ENCODE measurements at regions not wholly inside any gene's neighbourhood (a gene's known extent, or its start where the extent isn't known, plus 50 kb on each side); places are given as distances from the start of the nearest gene placed in this dataset.

DNA sequence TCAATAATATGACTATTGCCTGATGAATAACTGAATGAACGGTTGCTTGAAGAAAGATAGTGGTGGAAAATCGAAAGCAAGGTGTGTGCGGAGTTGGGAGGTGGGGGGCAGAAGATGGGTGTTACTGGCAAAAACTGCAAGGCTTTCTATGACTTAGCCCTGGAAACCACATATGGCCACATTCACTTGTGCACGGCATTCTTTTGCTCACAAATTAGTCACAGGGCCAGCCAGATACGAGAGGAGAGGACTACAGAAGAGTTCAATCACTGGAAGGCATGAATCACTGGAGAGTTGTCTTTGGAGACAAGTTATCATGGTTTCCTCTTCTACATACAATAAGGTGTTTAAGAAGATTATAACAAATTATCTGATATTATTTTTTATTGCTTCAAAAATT, 626.5 kb upstream of the CPEB2 start:
- Mint-ChIP-seq H3K27me3 (ENCODE audit: insufficient read depth, low read depth) (no peaks in the 10 kb centered on the region), H3K4me1 (peaks cover 4% of the 10 kb centered on the region), H3K4me3 (no peak overlapping the region), H3K9me3 (no peaks in the 10 kb centered on the region), H3K36me3 (no peaks in the 10 kb centered on the region), H3K27ac (no peak overlapping the region)
- no peak overlapping the region for H3K9ac ChIP-seq
- peaks cover 4% of the 10 kb centered on the region for H3K4me1 ChIP-seq
- H3K36me3 ChIP-seq, result no peaks in the 10 kb centered on the region
- H3K4me3 ChIP-seq, result no peak overlapping the region
- H3K27ac ChIP-seq, result no peak overlapping the region
- H3K79me2 ChIP-seq (ENCODE audit: low read depth), result no peaks in the 10 kb centered on the region
- TF ChIP-seq, protein P1, sequence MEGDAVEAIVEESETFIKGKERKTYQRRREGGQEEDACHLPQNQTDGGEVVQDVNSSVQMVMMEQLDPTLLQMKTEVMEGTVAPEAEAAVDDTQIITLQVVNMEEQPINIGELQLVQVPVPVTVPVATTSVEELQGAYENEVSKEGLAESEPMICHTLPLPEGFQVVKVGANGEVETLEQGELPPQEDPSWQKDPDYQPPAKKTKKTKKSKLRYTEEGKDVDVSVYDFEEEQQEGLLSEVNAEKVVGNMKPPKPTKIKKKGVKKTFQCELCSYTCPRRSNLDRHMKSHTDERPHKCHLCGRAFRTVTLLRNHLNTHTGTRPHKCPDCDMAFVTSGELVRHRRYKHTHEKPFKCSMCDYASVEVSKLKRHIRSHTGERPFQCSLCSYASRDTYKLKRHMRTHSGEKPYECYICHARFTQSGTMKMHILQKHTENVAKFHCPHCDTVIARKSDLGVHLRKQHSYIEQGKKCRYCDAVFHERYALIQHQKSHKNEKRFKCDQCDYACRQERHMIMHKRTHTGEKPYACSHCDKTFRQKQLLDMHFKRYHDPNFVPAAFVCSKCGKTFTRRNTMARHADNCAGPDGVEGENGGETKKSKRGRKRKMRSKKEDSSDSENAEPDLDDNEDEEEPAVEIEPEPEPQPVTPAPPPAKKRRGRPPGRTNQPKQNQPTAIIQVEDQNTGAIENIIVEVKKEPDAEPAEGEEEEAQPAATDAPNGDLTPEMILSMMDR (IDR thresholded peaks at IDR 0.05), result no peak
- TF ChIP-seq EZH2phosphoT487 (IDR thresholded peaks at IDR 0.05), result no peak
- TF ChIP-seq EZH2 (IDR thresholded peaks at IDR 0.05), result no peak
- H3F3A ChIP-seq (ENCODE audit: low read depth), result no peaks in the 10 kb centered on the region
- no peaks in the 10 kb centered on the region for H4K20me1 ChIP-seq (ENCODE audit: low read depth)
- no peak overlapping the region for H2AFZ ChIP-seq (replicated peaks)
- DNase-seq (ENCODE audit: low spot score), result no peak
- no peaks in the 10 kb centered on the region for H3K9me3 ChIP-seq (ENCODE audit: low read depth)
- no peaks in the 10 kb centered on the region for H3K27me3 ChIP-seq
- no peak overlapping the region for H3K4me2 ChIP-seq

DNA sequence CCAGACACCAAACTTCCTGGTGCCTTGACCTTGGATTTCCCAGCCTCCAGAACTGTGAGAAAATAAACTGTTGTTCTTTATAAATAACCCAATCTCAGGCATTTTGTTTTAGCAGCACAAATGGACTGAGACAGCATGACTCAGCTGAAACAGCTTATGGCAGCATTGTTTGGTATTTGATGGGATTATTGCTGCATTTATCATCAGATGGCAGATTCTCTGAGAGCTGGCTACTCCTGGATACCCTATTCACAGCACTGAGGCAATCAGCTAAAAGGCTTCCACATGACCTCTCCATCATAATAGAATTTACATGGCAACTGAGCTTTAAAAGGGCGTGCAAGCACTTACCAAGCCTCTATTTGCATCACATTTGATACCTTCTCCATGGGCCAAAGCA, 623.1 kb upstream of the CPEB2 start:
- no peak overlapping the region for H2AFZ ChIP-seq (replicated peaks)
- Mint-ChIP-seq H3K27me3 (ENCODE audit: insufficient read depth, low read depth) (no peaks in the 10 kb centered on the region), H3K9me3 (no peaks in the 10 kb centered on the region)

DNA sequence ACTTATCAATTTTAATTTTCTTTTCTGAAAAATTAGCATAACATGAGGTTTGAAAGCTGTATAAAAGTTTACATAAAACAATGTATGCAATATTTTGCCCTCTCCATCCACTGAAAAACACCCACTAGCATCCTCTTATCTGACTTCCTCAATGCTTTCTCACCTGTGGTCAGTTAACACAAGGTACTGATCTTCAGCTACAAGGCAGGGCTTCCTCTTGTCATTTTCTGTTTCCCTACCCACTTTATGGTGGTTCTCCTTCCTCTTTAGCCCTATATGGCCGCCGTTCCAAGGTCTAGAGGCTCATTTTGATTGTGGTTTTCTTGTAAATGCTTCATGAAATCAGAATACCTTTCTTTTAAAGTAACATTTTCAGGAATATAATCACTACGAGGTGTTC, 618.6 kb upstream of the CPEB2 start:
- Mint-ChIP-seq H3K27me3 (ENCODE audit: insufficient read depth, low read depth) (no peaks in the 10 kb centered on the region), H3K27ac (no peak overlapping the region), H3K36me3 (no peaks in the 10 kb centered on the region), H3K9me3 (no peaks in the 10 kb centered on the region), H3K4me3 (no peak overlapping the region), H3K4me1 (no peaks in the 10 kb centered on the region)
- DNase-seq (ENCODE audit: low spot score), result no peak
- no peak overlapping the region for H3K27ac ChIP-seq
- H3K27me3 ChIP-seq, result no peaks in the 10 kb centered on the region
- H3K4me1 ChIP-seq, result no peaks in the 10 kb centered on the region
- no peaks in the 10 kb centered on the region for H3K36me3 ChIP-seq
- no peaks in the 10 kb centered on the region for H3F3A ChIP-seq (ENCODE audit: low read depth)
- H4K20me1 ChIP-seq (ENCODE audit: low read depth), result no peaks in the 10 kb centered on the region
- H3K4me3 ChIP-seq, result no peak overlapping the region
- H2AFZ ChIP-seq (replicated peaks), result no peak overlapping the region
- no peaks in the 10 kb centered on the region for H3K79me2 ChIP-seq (ENCODE audit: low read depth)
- no peak overlapping the region for H3K4me2 ChIP-seq
- no peaks in the 10 kb centered on the region for H3K9me3 ChIP-seq (ENCODE audit: low read depth)
- TF ChIP-seq, protein P1 (IDR thresholded peaks at IDR 0.05), result no peak
- TF ChIP-seq EZH2 (IDR thresholded peaks at IDR 0.05), result no peak
- no peak overlapping the region for H3K9ac ChIP-seq

More for the DNA sequence above, 623.1 kb upstream of the CPEB2 start:
- TF ChIP-seq EZH2phosphoT487 (IDR thresholded peaks at IDR 0.05) (no peak), EZH2 (IDR thresholded peaks at IDR 0.05) (no peak)
- TF ChIP-seq, protein P1 (IDR thresholded peaks at IDR 0.05), result no peak
- Histone ChIP-seq H3K27ac (no peak overlapping the region), H3K4me2 (no peak overlapping the region), H3K36me3 (no peaks in the 10 kb centered on the region), H3K27me3 (no peaks in the 10 kb centered on the region), H4K20me1 (ENCODE audit: low read depth) (no peaks in the 10 kb centered on the region), H3K9me3 (ENCODE audit: low read depth) (no peaks in the 10 kb centered on the region), H3K4me3 (no peak overlapping the region), H3K9ac (no peak overlapping the region), H3K4me1 (no peaks in the 10 kb centered on the region), H3F3A (ENCODE audit: low read depth) (no peaks in the 10 kb centered on the region), H3K79me2 (ENCODE audit: low read depth) (no peaks in the 10 kb centered on the region)
- no peak overlapping the region for H3K27ac Mint-ChIP-seq
- peak; percentile 5 for DNase-seq (ENCODE audit: low spot score)
- no peaks in the 10 kb centered on the region for H3K36me3 Mint-ChIP-seq
- no peak overlapping the region for H3K4me3 Mint-ChIP-seq
- H3K4me1 Mint-ChIP-seq, result no peaks in the 10 kb centered on the region

DNA sequence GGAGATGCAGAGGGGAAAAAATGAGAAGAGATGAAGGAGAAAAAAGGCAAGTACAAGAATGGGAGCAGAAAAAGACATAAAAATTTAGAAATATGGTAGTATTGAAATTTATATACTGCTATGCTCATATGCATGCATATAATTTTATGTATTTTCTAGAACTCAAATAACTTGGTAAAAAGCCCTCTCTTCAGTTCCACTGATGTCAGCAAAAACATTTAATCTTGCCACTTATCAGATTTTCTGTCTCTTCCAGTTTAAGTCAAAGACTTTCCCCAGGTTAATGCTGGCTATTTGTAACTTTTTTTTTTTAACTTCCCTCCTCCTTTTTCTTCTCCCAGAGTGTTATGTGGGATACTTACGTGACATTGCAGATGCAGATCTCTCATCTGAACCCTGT, 617.5 kb upstream of the CPEB2 start:
- Histone ChIP-seq H3K27me3 (no peaks in the 10 kb centered on the region), H2AFZ (replicated peaks) (no peak overlapping the region), H3K9ac (no peak overlapping the region), H3K79me2 (ENCODE audit: low read depth) (no peaks in the 10 kb centered on the region), H3K9me3 (ENCODE audit: low read depth) (no peaks in the 10 kb centered on the region), H3K4me3 (no peak overlapping the region), H3K4me2 (no peak overlapping the region), H3K36me3 (no peaks in the 10 kb centered on the region), H4K20me1 (ENCODE audit: low read depth) (no peaks in the 10 kb centered on the region), H3K27ac (no peak overlapping the region), H3F3A (ENCODE audit: low read depth) (no peaks in the 10 kb centered on the region), H3K4me1 (no peaks in the 10 kb centered on the region)
- no peak overlapping the region for H3K27ac Mint-ChIP-seq
- H3K4me1 Mint-ChIP-seq, result no peaks in the 10 kb centered on the region
- H3K9me3 Mint-ChIP-seq, result no peaks in the 10 kb centered on the region
- H3K27me3 Mint-ChIP-seq (ENCODE audit: insufficient read depth, low read depth), result no peaks in the 10 kb centered on the region
- no peak overlapping the region for H3K4me3 Mint-ChIP-seq
- no peak for TF ChIP-seq EZH2phosphoT487 (IDR thresholded peaks at IDR 0.05)
- TF ChIP-seq, protein P1 (IDR thresholded peaks at IDR 0.05), result no peak
- no peak for TF ChIP-seq EZH2 (IDR thresholded peaks at IDR 0.05)
- DNase-seq (ENCODE audit: low spot score), result no peak
- H3K36me3 Mint-ChIP-seq, result no peaks in the 10 kb centered on the region
